ENCODE measurements at regions not wholly inside any gene's neighbourhood (a gene's known extent, or its start where the extent isn't known, plus 50 kb on each side); places are given as distances from the start of the nearest gene placed in this dataset.
"Not testable (repeated sequence)": the region's sequence is repeated elsewhere in the genome, so short reads cannot be mapped to it uniquely, and the experiment has no call there.

DNA sequence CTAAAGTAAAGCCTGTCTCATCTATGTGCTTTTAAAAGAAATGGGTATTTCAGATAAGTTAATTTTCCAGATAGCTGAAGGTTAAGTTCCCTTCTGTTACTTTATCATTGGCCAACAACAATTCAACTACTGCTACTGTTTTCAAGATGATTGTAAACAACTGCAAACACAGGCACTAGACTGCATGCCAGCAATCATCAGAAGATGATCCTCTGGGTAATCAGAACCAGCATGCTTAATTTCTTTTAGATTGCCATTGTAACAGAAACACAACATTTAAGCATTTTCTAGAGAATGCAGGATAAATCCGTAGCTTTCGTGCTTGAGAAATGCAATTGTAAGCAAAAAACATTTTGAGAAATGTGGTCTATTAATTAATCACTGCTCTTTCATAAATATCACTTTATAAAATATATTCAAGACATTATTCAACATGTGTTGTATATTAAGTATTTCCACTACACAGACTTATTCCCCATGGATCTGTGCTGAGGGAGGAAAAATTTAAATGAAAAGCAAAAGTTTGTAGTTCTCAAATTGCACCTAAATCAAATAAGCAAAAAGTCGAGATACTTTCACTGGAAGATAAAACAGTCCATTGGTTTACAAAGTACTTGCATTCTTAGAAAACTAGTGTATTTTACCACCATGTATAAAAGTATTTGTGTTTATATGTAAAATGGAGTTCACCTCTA, 133.7 kb downstream of the ATL2 start:
- DNase-seq: no peak

DNA sequence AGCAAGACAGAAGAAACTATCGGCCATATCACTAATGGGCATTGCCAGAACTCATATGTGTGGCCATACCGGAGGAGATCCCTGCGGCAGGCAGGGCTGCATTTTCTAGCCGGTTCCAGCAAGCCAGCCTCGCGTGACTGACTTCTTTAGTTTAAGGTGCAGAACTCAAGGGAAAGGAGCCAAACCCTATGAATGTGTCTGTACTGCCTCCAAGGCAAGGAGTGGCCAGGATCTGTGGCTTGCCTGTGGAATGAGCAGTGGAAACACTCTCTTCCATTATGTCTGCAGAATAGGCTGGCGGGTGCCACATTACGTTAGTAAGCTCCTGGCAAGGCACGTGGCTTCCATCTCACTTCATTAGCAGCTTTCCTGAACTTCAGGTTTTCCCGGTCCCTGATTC, 137.6 kb downstream of the ATL2 start:
- DNase-seq: no peak

DNA sequence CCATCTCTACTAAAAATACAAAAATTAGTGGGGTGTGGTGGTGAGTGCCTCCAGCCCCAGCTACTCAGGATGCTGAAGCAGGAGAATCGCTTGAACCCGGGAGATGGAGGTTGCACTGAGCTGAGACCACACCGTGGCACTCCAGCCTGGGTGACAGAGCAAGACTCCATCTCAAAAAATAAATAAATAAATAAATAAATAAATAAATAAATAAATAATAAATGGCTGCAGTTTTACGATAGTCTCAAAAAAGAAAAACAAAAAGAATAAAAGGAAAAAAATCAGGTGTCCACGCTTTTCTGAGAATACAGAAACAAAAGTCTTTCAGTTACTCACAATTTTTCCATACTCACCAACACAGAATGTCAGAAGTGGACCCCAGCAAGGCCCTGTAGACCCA, 138.4 kb downstream of the ATL2 start:
- DNase-seq: not testable (repeated sequence)

DNA sequence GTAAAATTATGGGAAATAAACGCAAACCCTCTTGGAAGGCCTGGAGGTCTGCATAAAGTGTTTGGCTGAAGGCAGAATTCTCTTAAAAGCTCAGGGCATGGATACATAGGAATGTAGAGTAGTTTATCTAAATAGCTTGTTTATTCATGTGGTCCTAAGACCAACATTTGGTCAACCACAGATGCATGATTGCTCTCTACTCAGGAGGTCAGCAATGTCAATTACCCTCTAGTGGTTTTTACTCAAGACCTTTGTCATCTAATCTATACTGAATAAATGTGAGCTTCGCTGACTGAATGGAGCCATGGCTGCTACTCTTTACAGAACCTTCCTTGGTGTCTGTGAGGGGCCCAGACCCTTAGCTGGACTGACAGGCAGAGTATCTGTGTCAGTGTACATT, 139.8 kb downstream of the ATL2 start:
- no peak for DNase-seq

DNA sequence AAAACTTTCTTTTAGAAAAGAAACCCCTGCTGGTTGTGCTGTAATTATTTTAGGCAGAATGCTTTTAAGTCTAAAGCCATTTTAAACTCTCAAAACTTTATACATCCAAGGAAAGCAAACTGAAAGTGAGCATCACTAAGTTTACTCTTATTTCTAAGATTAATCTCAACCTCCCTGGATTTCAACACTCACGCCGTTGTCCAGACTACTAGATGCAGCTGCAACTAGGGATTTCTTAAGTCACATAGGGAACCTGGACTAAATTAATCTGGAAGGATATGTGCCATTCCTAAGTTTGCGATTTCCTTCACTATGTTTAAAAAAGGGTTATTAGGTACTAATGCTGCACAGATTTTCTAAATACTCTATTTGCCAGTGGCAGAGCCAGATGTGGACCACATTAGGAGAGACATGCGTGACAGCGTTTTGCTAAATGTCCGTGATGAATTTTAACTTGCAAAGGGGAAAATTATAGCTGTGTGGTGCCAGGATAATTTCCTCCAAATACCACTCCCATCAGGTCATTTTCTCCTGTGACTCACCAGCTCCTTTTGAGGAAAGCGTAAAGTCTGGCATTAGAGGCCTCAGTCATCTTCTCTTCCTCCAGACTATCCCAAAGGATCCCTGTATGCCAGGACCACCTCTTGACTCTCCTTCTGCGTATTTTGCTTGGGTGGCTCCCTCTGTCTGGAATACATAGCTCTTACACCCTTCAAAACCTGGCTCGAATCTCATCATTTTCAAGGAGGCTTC, 143.7 kb downstream of the ATL2 start:
- no peak for DNase-seq

DNA sequence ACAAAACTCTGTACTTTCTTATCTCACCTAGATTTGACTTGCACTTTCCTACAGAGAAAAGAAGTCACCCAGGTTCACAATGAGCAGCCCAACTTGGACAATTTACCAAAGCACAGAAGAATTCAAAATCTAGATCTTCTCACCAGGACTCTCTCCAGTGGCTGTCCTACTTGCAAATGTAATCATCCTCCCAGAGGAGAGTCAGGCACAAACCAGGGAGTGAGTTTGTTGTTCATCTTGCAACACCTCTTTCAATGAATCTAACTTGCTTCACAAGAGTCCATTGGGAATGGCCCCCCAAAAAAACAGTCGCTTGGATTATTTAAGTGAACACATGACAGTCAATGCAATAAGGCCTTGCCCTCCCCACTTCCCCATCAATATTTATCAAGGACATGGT, 144.6 kb downstream of the ATL2 start:
- DNase-seq: no peak

DNA sequence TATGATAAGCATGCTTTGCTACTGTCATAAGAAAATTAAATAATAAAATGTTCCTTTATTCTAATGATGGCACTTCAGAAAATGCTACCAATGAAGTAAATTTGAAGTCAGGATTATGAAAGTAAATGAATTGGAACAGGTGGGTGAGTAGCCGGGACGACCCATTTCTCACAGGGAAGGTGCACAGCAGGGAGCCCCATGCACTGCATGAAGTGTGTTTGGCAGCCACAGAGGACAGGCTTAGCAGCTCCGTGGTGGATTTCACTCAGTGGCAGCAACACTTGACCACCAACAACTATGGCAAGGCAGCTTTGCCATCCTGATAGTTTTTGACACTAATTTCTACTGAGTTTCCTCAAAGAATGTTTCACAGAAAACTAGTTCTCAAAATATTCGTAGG, 146.3 kb downstream of the ATL2 start:
- DNase-seq: no peak

DNA sequence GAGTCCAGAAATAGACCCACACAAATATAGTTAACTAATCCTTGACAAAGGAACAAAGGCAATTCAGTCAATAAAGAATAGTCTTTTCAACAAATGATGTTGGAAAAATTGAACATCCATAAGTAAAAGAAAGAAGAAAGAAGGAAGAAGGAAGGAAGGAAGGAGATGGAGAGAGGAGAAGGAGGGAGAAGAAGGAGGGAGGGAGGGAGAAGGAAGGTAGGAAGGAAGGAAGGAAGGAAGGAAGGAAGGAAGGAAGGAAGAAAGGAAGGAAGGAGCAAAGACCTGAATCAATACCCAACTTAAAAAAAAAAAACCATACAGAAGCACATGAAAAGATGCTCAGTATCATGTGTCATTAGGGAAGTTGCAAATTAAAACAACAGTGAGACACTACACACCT, 148.3 kb downstream of the ATL2 start:
- no peak for DNase-seq

DNA sequence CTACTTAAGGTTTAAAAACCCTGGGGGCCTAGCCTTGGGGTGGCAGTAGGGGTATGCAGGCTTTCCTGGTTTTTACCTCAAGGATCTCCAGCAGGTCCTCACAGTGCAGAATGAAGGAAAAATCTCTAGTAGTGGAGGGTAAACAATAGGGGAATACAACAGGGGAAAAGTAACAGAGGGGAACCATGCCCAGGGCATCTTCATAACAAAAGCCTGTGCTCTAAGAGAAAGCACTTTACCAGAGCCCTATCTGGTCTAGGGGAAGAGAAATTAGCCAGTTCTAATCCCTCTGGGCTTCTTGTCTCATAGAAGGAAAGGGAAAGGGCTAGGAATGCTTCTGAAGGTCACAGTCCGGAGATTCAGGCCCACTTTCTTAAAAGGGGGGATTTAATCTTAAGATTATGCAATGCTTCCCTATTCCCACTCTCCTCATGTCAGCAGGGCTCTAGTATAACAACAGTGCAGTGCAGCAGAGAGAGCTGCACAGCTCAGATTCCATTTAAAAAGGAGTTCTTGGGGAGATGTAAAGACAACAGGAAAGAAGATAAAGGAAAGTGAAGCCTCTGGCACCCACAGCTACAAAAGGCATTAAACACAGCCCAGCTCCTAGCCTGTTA, 149.0 kb upstream of the CYP1B1 start:
- DNase-seq: no peak

DNA sequence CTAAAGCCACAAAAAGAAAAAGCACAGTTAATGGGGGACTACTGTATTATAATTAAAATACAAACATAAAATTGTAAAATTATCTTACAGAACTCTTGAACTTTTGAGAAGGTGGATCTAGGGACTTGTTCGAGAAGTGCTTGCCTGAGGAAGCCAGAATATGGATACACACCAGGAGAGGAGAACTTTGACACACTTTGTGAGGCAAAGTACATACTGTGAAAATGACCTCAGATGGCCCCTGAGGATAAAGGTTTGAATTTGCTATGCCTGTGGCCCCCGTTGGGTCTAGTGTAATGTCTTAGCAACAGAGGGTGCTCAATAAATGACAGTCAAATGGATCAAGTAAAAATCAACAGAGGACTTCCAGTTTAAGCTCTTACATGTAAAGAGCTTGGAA, 148.2 kb upstream of the CYP1B1 start:
- no peak for DNase-seq

DNA sequence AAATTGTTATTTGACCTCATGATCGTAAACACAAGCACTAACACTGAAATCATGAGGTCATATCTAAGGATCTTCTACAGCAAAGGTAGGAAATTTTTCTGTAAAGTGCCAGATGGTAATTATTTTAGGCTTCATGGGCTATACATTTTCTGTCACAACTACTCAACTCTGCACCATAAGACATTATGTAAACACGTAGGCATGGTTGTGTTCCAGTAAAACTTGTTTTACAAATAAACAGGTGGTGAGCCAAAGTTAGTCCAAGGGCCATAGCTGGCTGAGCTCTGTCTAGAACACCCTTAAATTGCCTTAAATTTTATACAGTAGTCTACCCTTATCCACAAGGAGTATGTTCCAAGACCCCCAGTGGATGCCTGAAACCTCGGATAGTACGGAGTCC, 147.3 kb upstream of the CYP1B1 start:
- DNase-seq: no peak

DNA sequence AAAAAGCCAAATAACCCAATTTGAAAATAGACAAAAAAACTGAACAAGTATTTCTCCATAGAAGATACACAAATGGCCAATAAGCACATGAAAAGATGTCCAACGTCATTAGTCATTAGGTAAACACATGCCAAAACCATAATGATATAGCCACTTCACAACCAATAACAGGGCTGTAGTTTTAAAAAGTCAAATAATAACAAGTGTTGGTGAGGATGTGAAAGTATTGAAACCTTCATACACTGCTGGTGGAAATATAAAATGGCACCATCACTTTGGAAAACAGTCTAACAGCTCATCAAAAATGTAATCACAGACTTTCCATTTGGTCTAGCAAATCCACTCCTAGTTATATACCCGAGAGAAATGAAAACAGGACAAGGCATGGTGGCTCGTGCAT, 144.2 kb upstream of the CYP1B1 start:
- DNase-seq: no peak

DNA sequence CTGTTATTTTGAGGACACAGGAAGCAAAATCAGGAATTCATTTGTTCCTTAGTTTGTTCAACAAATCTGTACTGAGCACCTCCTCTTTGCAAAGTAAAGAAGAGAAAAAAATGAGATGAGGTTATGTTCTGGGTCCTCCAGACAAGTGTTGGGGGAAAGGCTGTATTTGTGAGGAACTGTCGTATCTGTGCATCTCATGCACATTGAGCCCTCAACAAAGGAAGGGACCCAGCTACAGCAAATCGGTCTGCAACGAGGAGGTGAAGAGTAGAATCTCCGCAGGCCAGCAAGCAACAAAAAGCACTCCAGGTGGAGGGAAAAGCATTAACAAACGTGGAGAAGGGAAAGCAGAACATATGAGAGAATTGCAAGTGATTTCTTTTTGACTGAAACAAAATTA, 143.0 kb upstream of the CYP1B1 start:
- DNase-seq: no peak

DNA sequence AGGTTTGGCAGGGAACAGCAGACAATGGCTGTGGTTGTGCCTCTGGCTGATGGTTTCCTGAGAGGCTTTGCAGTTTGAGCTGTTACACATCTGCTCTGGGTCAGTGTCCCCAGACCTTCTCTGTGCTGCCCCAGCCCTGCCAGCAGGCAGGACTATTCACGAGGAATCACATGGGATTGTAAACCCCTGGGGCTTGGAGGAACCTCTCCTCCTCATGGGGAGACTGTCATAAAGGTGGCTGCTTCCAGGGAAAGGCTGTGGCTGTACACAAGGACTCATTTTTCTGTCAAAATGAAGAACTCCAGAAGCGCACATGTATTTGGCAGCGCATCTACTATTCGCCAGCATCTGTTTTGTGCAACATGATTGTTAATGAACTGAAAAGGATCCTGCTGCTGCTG, 142.6 kb upstream of the CYP1B1 start:
- no peak for DNase-seq

DNA sequence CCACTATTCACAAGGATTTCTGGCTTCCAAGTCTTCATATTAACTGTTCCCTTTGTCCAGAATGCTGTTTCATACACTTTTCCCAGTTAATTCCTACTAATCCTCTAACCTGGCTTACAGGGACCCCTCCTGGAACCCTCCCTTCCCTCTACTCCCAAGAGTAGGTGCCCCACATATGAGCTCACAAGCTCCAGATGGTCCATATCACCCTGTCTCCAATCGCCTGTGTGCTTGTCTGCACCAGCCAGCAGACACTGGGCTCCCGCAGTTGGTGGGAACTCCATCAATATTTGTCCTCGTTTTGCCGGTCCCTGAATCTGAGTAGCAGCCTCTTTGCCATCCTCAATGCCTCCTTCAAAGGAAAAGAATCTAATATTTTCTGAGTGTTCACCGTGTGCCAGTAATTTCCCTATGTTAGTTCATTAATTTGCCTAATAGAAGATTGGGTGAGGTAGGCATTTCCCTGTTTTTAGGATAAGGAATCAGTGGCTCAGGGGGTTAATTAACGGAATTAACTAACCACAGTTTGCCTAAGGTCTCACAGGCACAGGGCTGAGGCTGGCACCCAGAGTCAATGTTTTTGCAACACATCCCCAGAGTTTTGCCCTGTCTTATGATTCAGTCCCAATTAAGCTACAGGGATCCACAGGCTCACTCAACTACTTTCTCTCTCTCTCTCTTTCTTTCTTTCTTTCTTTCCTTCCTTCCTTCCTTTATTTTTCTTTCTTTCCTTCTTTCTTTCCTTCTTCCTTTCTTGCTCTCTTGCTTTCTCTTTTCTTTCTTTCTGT, 141.6 kb upstream of the CYP1B1 start:
- DNase-seq: no peak

DNA sequence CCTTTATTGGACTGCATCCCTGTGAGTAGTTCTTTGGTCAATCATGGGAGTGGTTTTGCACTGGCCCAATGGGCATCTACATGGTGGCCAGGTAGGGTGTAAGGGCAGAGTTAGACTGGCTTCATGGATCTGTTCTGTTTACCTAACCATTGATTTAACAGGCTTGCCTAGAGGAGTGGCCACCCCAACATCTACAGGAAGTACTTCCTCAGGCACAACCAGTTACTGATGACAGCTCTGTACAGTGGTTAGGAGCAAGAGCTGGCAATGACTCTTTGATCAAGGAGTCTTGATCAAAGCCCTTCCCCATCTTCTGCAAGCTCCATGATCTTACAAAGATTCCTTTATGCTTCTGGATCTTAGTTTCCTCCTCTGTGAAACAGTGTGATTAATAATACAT, 140.9 kb upstream of the CYP1B1 start:
- no peak for DNase-seq

DNA sequence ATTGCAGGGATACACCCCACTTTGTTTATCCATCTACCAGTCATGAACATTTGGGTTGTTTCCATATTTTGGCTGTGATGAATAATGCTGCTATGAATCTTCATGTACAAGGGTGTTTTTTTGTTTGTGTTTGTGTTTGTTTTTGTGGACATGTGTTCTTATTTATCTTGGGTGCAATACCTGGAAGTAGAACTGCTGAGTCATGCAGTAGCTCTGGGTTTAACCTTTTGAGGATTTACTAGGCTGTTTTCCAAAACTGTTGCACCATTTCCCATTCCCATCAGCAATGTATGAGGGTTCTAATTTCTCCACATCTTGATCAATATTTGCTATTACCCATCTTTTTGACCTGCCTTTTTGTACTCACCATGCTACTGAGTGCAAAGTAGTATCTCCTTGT, 140.0 kb upstream of the CYP1B1 start:
- DNase-seq: no peak

DNA sequence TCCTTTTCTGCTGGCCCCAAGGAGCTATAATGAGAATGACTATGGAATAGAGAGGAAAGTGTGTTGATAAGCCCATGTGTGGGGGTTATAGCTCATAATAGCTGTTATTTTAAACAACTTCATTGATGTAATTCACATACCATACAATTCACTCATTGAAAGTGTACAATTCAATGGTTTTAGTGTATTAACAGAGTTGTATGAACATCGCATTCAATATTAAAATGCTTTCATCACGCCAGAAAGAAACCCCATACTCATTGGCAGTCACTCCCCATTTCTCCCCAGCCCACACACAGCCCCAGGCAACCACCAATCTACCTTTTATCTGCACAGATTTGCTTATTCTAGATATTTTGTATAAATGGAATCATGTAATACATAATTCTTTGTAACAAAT, 139.6 kb upstream of the CYP1B1 start:
- no peak for DNase-seq

DNA sequence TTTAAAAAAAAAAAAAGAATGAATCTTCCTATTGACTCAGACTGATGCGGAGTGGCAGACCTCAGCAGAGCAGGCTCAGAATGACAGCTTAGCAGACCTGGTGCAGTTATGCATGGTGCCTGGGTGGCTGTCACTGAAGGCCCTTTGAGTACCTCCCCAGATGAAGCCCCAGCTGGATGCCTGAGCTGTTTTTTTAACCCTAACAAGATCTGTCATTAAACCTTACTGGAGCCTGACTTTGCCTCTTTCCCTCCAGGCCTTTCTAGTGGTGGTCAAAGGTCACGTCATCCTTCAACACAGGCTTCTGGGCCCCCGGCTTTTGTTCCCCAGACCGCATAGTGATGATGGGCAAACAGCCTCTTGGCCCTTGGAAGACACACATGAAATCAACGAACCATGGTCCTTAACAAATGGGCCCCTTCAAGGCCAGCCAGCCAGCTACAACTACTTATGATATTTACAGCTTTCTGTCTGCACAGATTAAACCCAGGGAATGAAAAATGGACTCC, 138.3 kb upstream of the CYP1B1 start:
- DNase-seq: no peak

DNA sequence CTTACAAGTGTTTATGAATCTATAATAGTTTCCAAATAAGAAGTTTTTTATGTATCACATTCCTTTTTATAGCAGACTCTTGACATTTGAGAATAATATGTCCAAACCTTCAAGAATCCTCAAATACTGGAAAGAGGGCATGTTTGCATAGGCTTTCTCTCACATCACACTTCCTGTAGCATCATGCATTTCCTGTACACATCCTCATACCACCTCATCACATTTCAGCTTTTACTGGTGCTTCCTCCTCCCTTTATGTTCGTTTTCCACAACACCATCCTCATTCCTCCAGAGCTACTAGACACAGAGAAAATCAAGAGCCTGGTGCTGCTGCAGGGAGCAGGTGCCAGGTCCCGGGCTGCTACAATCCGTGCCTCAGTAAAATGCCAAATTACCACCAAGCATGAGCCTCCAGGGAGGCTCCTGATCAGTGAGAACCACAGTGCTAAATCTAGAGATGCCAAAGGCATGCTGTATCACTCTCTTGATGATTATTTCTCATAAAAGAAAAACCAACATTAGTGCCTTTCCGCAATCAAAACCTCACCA, 137.7 kb upstream of the CYP1B1 start:
- DNase-seq: no peak

DNA sequence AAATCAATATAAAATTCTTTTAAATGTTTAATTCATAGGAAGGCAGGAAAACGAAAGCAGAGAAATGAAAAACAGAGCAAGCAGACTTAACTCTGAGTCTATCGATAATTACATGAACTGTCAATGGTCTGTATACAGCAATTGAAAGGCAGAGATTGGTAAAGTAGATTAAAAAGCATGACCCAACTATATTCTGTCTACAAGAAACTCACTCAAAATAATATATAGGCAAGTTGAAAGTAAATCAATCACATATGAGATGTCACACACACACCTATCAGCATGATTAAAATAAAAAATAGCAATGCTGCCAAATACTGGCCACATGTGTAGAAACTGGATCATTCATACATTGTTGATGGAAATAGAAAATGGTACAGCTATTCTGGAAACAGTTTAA, 136.4 kb upstream of the CYP1B1 start:
- no peak for DNase-seq

DNA sequence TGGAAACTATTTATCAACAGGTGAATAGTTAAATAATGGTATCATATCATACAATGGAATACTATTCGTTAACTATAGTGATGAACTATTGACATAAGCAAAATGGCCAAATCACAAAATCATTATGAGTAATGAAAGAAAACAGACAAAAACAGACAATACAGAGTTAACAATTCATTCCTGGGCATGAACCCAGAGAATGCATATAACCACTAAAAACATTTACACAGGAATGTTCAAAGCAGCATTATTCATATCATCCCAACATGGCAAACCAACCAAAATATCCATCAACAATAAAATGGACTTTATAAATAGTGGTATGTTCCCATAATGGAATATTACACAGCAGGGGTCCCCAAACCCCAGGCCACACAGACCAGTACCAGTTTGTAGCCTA, 131.2 kb upstream of the CYP1B1 start:
- no peak for DNase-seq

DNA sequence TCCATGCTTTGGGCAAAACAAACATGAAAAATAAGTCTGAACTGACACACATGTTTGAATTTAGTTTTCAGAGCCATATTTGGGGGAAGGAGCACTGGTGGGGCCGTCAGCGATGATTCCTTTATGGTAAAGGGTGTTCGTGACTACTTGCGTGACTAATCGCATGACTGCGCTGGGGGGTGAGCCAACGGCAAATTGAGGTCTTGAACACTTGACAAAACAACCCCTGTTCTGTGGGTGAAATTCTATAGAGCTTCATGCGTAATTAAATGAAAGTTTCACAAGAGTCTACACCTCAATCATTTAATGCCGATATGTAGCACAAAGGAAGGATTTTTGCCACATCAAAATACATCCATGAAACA, 127.5 kb upstream of the CYP1B1 start:
- DNase-seq: no peak
